Nephron progenitor cell (in vitro differentiated cells): ENCODE measurements at regions not wholly inside any gene's neighbourhood (a gene's known extent, or its start where the extent isn't known, plus 50 kb on each side); places are given as distances from the start of the nearest gene placed in this dataset.

Source experiments
- DNase-seq: peaks from one replicate; pipeline ENCODE4 v3.0.0; 2021
- H3K27ac Mint-ChIP-seq: 2 replicates; pipeline ENCODE4 v1.8.0; 2021; ENCODE audit warnings: mild to moderate bottlenecking, moderate library complexity, mixed read lengths
- H3K27me3 Mint-ChIP-seq: 2 replicates; pipeline ENCODE4 v1.8.0; 2021; ENCODE audit warnings: mild to moderate bottlenecking, low read depth, mixed read lengths; ENCODE audit not compliant: poor library complexity
- H3K36me3 Mint-ChIP-seq: 2 replicates; pipeline ENCODE4 v1.8.0; 2021; ENCODE audit warnings: low read depth, mixed read lengths
- H3K4me1 Mint-ChIP-seq: 2 replicates; pipeline ENCODE4 v1.8.0; 2021; ENCODE audit warnings: mixed read lengths
- H3K4me3 Mint-ChIP-seq: 2 replicates; pipeline ENCODE4 v1.8.0; 2021; ENCODE audit warnings: mild to moderate bottlenecking, moderate library complexity, mixed read lengths
- H3K9me3 Mint-ChIP-seq: 2 replicates; pipeline ENCODE4 v1.8.0; 2021; ENCODE audit warnings: mild to moderate bottlenecking, moderate library complexity, mixed read lengths
- TF ChIP-seq, protein P1 (sequence below): fragments of 200-600 bp; sonication (generic); IDR thresholded peaks from 2 replicates; pipeline ENCODE4 v1.5.0; 2021; ENCODE audit warnings: antibody characterized with exemption

DNA sequence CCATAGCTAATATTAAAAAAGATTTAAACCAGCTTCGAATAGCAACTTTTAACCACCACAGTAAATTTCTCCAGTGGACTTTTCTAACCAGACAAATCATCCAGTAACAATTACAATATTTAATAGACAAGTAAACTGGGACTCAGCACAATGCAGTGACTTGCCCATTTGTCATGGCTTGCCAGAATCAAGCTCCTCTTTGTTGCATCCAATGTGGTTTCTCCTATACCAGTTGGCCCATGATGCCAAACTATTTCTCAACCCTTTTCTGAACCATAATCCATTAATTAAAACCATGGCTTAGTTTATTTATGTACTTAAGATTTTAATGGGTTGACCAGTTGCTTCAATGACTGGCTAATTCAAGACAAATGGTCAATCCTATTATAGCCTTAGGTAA lies 64.4 kb downstream of the DIO2 start:
- no peaks in the 10 kb centered on the region for H3K36me3 Mint-ChIP-seq
- TF ChIP-seq, protein P1, sequence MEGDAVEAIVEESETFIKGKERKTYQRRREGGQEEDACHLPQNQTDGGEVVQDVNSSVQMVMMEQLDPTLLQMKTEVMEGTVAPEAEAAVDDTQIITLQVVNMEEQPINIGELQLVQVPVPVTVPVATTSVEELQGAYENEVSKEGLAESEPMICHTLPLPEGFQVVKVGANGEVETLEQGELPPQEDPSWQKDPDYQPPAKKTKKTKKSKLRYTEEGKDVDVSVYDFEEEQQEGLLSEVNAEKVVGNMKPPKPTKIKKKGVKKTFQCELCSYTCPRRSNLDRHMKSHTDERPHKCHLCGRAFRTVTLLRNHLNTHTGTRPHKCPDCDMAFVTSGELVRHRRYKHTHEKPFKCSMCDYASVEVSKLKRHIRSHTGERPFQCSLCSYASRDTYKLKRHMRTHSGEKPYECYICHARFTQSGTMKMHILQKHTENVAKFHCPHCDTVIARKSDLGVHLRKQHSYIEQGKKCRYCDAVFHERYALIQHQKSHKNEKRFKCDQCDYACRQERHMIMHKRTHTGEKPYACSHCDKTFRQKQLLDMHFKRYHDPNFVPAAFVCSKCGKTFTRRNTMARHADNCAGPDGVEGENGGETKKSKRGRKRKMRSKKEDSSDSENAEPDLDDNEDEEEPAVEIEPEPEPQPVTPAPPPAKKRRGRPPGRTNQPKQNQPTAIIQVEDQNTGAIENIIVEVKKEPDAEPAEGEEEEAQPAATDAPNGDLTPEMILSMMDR = no peak
- no peak overlapping the region for H3K4me3 Mint-ChIP-seq
- no peaks in the 10 kb centered on the region for H3K4me1 Mint-ChIP-seq
- H3K9me3 Mint-ChIP-seq = no peaks in the 10 kb centered on the region
- no peak for DNase-seq
- H3K27ac Mint-ChIP-seq = no peak overlapping the region
- no peaks in the 10 kb centered on the region for H3K27me3 Mint-ChIP-seq

DNA sequence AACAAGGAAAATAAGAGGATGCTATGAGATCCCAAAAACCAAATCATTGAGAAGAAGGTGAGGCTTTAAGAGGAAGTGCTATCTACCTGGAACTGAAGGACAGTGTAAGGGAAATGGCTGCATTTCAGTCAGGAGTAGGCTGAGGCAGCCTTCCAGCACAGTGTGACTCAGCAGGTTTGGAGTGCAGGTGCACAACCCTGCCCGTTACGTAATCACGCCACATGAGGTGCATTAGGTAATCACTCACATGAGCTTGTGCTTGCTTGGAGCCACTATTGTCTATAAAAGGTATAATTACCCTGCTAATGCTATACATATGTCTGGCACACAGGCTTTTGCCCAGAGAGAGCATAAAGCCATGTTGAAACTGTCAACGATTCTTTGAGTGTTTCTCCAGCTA lies 74.9 kb downstream of the DIO2 start:
- H3K4me1 Mint-ChIP-seq = no peaks in the 10 kb centered on the region
- DNase-seq = no peak
- H3K4me3 Mint-ChIP-seq = no peak overlapping the region
- H3K9me3 Mint-ChIP-seq = peaks cover 38% of the 10 kb centered on the region
- H3K36me3 Mint-ChIP-seq = no peaks in the 10 kb centered on the region
- H3K27me3 Mint-ChIP-seq = no peaks in the 10 kb centered on the region
- TF ChIP-seq, protein P1 = no peak
- H3K27ac Mint-ChIP-seq = no peak overlapping the region

DNA sequence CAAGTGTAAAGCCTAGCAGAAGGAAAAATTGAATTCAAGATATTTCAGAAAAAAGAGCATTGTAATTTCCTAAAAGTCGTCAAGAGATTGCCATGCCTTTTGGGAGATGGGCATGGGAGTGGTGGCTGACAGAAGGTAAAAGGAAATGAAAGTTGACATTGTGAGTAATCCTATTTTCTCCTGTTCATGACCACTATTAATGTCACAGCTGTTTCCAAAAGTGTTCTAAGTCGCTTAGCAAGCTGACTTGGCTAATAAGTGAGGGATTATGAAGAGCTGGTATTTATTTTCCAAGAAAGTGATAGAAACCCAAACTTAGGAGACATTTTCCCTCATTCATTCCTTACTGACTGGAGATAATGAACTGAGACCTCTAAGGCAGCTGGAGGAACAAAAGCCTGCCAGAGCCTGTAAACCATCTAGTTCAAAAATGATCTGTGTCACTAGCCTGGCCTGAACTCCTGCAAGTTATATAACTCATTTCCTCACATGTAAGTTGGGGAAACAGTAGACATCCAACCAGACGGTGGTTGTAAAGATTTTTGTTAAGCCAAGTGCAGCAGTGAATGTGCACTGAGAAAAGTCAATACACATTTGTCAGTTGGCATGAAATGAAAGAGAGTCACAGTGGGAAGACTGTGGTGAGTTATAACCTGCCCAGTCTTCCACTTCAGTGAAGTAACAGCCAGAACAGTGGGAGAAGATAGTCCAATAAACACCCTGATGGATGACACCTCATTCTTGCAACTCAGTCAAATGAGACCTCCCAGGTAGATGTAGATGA lies 75.8 kb downstream of the DIO2 start:
- H3K27ac Mint-ChIP-seq = no peak overlapping the region
- no peak for DNase-seq
- H3K27me3 Mint-ChIP-seq = no peaks in the 10 kb centered on the region
- H3K4me1 Mint-ChIP-seq = no peaks in the 10 kb centered on the region
- TF ChIP-seq, protein P1 = no peak
- no peak overlapping the region for H3K4me3 Mint-ChIP-seq
- H3K9me3 Mint-ChIP-seq = peaks cover 38% of the 10 kb centered on the region
- H3K36me3 Mint-ChIP-seq = no peaks in the 10 kb centered on the region

DNA sequence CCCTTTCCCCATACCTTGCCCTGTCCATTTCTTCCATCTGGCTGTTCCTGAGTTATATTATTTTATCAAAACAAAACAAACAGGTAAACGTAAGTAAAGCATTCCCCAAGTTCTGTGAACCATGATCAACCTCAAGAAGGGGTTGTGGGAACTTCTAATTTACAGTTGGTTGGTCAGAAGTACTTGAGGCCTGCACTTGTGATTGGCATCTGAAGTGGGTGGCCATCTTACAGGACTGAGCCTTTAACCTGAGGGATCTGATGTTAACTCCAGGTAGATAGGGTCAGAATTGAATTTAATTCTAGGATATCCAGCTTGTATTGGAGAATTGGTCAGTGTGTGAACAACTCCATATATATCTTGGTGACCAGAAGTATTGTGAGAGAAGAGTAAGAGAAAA lies 77.0 kb downstream of the DIO2 start:
- Mint-ChIP-seq H3K9me3 (peaks cover 38% of the 10 kb centered on the region), H3K27me3 (no peaks in the 10 kb centered on the region), H3K27ac (no peak overlapping the region), H3K36me3 (no peaks in the 10 kb centered on the region), H3K4me1 (no peaks in the 10 kb centered on the region), H3K4me3 (no peak overlapping the region)
- TF ChIP-seq, protein P1 = no peak
- DNase-seq = no peak

DNA sequence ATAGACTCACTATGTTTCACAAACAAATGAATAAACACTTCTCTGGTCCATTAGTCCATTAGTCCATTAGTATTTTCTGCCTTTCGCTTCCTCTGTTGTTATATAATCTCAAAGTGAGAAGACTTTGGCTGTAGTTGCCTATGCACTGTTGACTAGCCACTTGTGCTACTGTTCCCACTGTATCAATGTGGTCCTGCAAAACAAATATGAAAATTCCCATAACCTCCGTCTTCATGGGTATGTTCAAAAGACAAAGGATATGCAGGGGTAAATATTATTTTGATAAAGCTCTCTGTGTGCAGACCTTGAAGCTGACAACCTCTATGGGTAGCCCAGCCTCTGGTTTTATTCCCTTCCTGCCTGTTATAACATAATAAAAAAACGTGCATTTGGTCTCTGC lies 77.8 kb downstream of the DIO2 start:
- Mint-ChIP-seq H3K4me3 (no peak overlapping the region), H3K36me3 (no peaks in the 10 kb centered on the region), H3K4me1 (no peaks in the 10 kb centered on the region), H3K27ac (no peak overlapping the region), H3K27me3 (no peaks in the 10 kb centered on the region), H3K9me3 (peaks cover 44% of the 10 kb centered on the region)
- no peak for DNase-seq
- TF ChIP-seq, protein P1 = no peak

DNA sequence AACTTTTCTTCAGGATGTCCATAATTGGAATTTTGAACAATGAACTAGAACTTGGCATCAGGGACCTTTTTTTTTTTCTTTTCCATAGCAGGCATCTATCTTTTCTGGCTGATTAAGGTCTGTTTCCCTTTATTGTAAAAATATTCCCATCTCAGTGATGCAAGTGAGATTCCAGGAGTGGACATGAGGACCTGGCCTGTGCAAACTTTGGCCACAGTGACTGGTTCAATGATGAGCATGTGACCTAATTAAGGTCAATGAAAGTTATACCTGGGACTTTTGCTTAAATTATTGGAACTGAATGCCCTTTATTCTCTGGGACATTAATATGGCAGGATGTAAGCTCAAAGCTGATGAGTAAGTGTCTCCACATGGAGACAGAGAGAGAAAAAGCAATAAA lies 83.8 kb downstream of the DIO2 start:
- Mint-ChIP-seq H3K9me3 (peaks cover 9% of the 10 kb centered on the region), H3K27ac (no peak overlapping the region), H3K4me3 (no peak overlapping the region), H3K36me3 (no peaks in the 10 kb centered on the region), H3K4me1 (no peaks in the 10 kb centered on the region), H3K27me3 (no peaks in the 10 kb centered on the region)
- TF ChIP-seq, protein P1 = no peak
- no peak for DNase-seq
